ENCODE measurements at regions not wholly inside any gene's neighbourhood (a gene's known extent, or its start where the extent isn't known, plus 50 kb on each side); places are given as distances from the start of the nearest gene placed in this dataset.
"Not testable (repeated sequence)": the region's sequence is repeated elsewhere in the genome, so short reads cannot be mapped to it uniquely, and the experiment has no call there.

- Histone ChIP-seq H3K27ac (ENCODE audit: low read depth in 2 of 2, low read length in 2 of 2) (peak overlapping the region; percentile 71 to 75), H3K4me1 (ENCODE audit: control insufficient read depth in 2 of 2, insufficient read depth in 2 of 2, low read length in 2 of 2) (peaks cover 5 to 7% of the 10 kb centered on the region in 2 donors), H3K4me3 (ENCODE audit: low read length in 2 of 2) (peak overlapping the region; percentile 50 to 65), H3K9me3 (ENCODE audit: control insufficient read depth in 2 of 2, low read length in 2 of 2) (no peaks in the 10 kb centered on the region), H3K27me3 (ENCODE audit: control insufficient read depth in 2 of 2, insufficient read depth in 2 of 2, low read length in 2 of 2) (no peaks in the 10 kb centered on the region), H3K36me3 (ENCODE audit: control insufficient read depth in 2 of 2, insufficient read depth in 2 of 2, low read length in 2 of 2) (no peaks in the 10 kb centered on the region), H3K9ac (ENCODE audit: low read depth in 1 of 2, low read length in 2 of 2) (peak overlapping the region; percentile 33 to 49)
Observed at GRCh38 chr20:53764415-53764800, 170.8 kb upstream of the ZNF217 start.

DNA sequence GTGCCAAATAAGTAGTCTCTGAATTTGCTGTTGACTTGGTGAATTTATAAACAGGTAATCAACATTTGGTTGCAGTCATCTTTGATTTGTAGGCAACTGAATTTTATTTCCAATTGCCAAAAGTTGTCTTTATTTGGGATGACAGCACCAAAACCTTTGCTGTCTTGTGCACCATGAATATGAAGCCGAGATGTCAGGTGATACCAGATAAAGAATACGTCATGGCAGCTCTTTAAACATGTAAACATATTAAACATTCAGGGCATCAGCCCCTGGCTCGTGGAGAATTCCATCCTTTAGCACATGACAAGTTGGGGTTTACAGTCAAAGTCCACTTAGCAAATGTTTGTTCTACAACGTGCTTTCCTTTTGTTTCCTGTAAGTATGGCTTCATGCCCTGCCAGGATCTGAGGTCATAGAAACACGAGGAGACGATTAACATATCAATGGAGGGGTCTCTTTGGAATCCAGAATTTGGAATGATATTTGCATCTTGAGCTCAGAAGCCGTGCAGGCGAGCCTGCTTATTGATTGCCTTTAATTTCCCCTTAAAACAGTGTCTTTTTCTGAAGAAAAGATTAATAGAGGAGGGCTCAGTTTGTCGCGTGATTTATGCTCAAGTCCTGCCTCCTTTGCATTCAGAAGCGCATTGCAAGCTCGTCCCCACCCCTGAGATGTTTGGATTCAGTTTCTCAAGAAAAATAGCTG, 170.2 kb upstream of the ZNF217 start:
- H3K9me3 ChIP-seq (ENCODE audit: control insufficient read depth in 2 of 2, low read length in 2 of 2): no peaks in the 10 kb centered on the region
- peak overlapping the region; percentile 33 to 49 for H3K9ac ChIP-seq (ENCODE audit: low read depth in 1 of 2, low read length in 2 of 2)
- peak overlapping the region; percentile 71 to 75 for H3K27ac ChIP-seq (ENCODE audit: low read depth in 2 of 2, low read length in 2 of 2)
- H3K4me1 ChIP-seq (ENCODE audit: control insufficient read depth in 2 of 2, insufficient read depth in 2 of 2, low read length in 2 of 2): peaks cover 5 to 7% of the 10 kb centered on the region in 2 donors
- peak overlapping the region; percentile 50 to 65 for H3K4me3 ChIP-seq (ENCODE audit: low read length in 2 of 2)
- H3K27me3 ChIP-seq (ENCODE audit: control insufficient read depth in 2 of 2, insufficient read depth in 2 of 2, low read length in 2 of 2): no peaks in the 10 kb centered on the region
- no peaks in the 10 kb centered on the region for H3K36me3 ChIP-seq (ENCODE audit: control insufficient read depth in 2 of 2, insufficient read depth in 2 of 2, low read length in 2 of 2)

DNA sequence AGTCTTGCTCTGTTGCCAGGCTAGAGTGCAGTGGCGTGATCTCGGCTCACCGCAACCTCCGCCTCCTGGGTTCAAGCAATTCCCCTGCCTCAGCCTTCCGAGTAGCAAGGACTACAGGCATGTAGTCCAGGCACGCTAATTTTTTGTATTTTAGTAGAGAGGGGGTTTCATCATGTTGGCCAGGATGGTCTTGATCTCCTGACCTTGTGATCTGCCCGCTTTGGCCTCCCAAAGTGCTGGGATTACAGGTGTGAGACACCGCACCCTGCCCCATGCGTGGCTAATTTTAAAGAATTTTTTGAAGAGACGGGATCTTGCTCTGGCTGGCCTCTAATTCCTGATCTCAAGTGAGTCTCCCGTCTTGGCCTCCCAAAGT, 168.8 kb upstream of the ZNF217 start:
- not testable (repeated sequence) for H3K27ac ChIP-seq (ENCODE audit: low read depth in 2 of 2, low read length in 2 of 2); H3K9ac ChIP-seq (ENCODE audit: low read depth in 1 of 2, low read length in 2 of 2); H3K4me3 ChIP-seq (ENCODE audit: low read length in 2 of 2); H3K4me1 ChIP-seq (ENCODE audit: control insufficient read depth in 2 of 2, insufficient read depth in 2 of 2, low read length in 2 of 2); H3K36me3 ChIP-seq (ENCODE audit: control insufficient read depth in 2 of 2, insufficient read depth in 2 of 2, low read length in 2 of 2); H3K9me3 ChIP-seq (ENCODE audit: control insufficient read depth in 2 of 2, low read length in 2 of 2); H3K27me3 ChIP-seq (ENCODE audit: control insufficient read depth in 2 of 2, insufficient read depth in 2 of 2, low read length in 2 of 2)

DNA sequence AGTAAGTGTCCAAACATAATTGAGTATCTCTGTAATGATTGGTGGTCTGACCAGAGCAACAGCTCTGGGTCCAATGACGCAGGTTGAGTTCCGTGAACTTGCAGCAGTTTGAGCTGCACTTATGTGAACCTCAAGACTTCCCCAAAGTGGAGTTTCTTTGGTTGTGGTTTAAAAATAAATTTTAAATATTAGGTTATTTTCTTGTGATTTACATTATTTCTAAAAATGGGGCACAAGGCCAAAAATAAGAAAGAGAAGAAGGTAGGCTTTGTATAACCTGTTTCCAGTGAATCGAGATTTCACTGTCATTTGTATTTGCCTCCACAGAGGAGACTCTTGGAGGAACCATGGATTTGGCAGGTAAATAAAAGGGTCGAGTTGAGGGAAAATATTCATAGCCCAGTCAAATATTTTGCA, 166.4 kb upstream of the ZNF217 start:
- no peak overlapping the region for H3K4me3 ChIP-seq (ENCODE audit: low read length in 2 of 2)
- H3K27me3 ChIP-seq (ENCODE audit: control insufficient read depth in 2 of 2, insufficient read depth in 2 of 2, low read length in 2 of 2): no peaks in the 10 kb centered on the region
- H3K9ac ChIP-seq (ENCODE audit: low read depth in 1 of 2, low read length in 2 of 2): no peak overlapping the region
- no peaks in the 10 kb centered on the region for H3K9me3 ChIP-seq (ENCODE audit: control insufficient read depth in 2 of 2, low read length in 2 of 2)
- peaks cover 5 to 11% of the 10 kb centered on the region in 2 donors for H3K4me1 ChIP-seq (ENCODE audit: control insufficient read depth in 2 of 2, insufficient read depth in 2 of 2, low read length in 2 of 2)
- no peak overlapping the region for H3K27ac ChIP-seq (ENCODE audit: low read depth in 2 of 2, low read length in 2 of 2)
- H3K36me3 ChIP-seq (ENCODE audit: control insufficient read depth in 2 of 2, insufficient read depth in 2 of 2, low read length in 2 of 2): no peaks in the 10 kb centered on the region

DNA sequence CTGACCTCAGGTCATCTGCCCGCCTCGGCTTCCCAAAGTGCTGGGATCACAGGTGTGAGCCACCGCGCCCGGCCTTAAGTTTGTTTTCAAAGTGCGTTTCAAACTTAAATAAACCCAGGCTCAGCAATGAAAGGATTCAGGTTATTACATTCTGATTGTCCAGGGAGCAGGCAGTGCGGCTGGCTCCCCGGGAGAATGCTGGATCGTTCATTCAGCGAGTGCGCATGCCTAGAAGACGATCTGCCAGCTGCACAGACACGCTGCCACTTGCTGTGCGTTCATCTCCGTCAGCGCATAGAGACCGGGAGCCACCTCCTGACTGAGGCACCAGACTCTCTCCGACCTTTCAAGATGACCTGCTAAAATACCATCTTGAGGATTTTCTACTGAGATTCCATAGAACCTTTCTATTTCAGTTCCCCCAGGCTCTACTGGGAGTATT, 163.9 kb upstream of the ZNF217 start:
- Histone ChIP-seq H3K27me3 (ENCODE audit: control insufficient read depth in 2 of 2, insufficient read depth in 2 of 2, low read length in 2 of 2) (no peaks in the 10 kb centered on the region), H3K36me3 (ENCODE audit: control insufficient read depth in 2 of 2, insufficient read depth in 2 of 2, low read length in 2 of 2) (no peaks in the 10 kb centered on the region), H3K4me3 (ENCODE audit: low read length in 2 of 2) (no peak overlapping the region), H3K9ac (ENCODE audit: low read depth in 1 of 2, low read length in 2 of 2) (no peak overlapping the region), H3K9me3 (ENCODE audit: control insufficient read depth in 2 of 2, low read length in 2 of 2) (no peaks in the 10 kb centered on the region), H3K4me1 (ENCODE audit: control insufficient read depth in 2 of 2, insufficient read depth in 2 of 2, low read length in 2 of 2) (peaks cover 14 to 19% of the 10 kb centered on the region in 2 donors), H3K27ac (ENCODE audit: low read depth in 2 of 2, low read length in 2 of 2) (no peak overlapping the region)

GRCh38 chr20:53755733-53756531, 162.3 kb upstream of the ZNF217 start:
- no peaks in the 10 kb centered on the region for H3K27me3 ChIP-seq (ENCODE audit: control insufficient read depth in 2 of 2, insufficient read depth in 2 of 2, low read length in 2 of 2)
- no peaks in the 10 kb centered on the region for H3K9me3 ChIP-seq (ENCODE audit: control insufficient read depth in 2 of 2, low read length in 2 of 2)
- H3K4me1 ChIP-seq (ENCODE audit: control insufficient read depth in 2 of 2, insufficient read depth in 2 of 2, low read length in 2 of 2): peaks cover 26 to 34% of the 10 kb centered on the region in 2 donors
- no peak overlapping the region for H3K4me3 ChIP-seq (ENCODE audit: low read length in 2 of 2)
- no peak overlapping the region for H3K27ac ChIP-seq (ENCODE audit: low read depth in 2 of 2, low read length in 2 of 2)
- no peak overlapping the region for H3K9ac ChIP-seq (ENCODE audit: low read depth in 1 of 2, low read length in 2 of 2)
- H3K36me3 ChIP-seq (ENCODE audit: control insufficient read depth in 2 of 2, insufficient read depth in 2 of 2, low read length in 2 of 2): no peaks in the 10 kb centered on the region

DNA sequence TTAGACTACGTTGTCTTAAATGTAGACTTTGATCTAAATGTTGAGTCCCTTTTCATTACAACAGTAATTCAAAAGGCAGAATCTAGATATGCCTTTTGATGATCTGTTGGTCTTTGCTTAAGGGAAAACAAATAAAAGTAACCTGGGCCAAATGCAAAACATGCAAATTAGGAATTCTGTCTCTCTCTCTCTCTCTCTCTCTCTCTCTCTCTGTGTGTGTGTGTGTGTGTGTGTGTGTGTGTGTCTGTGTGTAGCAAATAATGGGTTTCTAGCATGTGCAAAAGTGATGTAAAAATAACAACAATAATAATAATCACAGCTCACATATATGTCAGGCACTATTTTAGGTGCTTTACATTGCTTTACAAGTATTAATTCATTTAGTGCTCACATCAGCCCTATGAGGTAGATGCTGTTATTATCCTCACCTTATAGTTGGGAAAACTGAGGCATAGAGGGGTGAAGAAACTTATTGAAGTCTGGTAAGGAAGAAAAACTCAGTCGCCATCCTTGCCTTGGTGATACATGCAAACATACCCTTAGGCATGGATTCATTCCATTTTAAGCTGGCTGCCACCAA, 160.3 kb upstream of the ZNF217 start:
- H3K9ac ChIP-seq (ENCODE audit: low read depth in 1 of 2, low read length in 2 of 2): no peak overlapping the region
- H3K4me3 ChIP-seq (ENCODE audit: low read length in 2 of 2): peak overlapping the region in 1 of 2 donors; percentile 41
- H3K36me3 ChIP-seq (ENCODE audit: control insufficient read depth in 2 of 2, insufficient read depth in 2 of 2, low read length in 2 of 2): no peaks in the 10 kb centered on the region
- no peaks in the 10 kb centered on the region for H3K9me3 ChIP-seq (ENCODE audit: control insufficient read depth in 2 of 2, low read length in 2 of 2)
- H3K4me1 ChIP-seq (ENCODE audit: control insufficient read depth in 2 of 2, insufficient read depth in 2 of 2, low read length in 2 of 2): peaks cover 30 to 38% of the 10 kb centered on the region in 2 donors
- H3K27ac ChIP-seq (ENCODE audit: low read depth in 2 of 2, low read length in 2 of 2): peak overlapping the region; percentile 65 to 69
- H3K27me3 ChIP-seq (ENCODE audit: control insufficient read depth in 2 of 2, insufficient read depth in 2 of 2, low read length in 2 of 2): no peaks in the 10 kb centered on the region

DNA sequence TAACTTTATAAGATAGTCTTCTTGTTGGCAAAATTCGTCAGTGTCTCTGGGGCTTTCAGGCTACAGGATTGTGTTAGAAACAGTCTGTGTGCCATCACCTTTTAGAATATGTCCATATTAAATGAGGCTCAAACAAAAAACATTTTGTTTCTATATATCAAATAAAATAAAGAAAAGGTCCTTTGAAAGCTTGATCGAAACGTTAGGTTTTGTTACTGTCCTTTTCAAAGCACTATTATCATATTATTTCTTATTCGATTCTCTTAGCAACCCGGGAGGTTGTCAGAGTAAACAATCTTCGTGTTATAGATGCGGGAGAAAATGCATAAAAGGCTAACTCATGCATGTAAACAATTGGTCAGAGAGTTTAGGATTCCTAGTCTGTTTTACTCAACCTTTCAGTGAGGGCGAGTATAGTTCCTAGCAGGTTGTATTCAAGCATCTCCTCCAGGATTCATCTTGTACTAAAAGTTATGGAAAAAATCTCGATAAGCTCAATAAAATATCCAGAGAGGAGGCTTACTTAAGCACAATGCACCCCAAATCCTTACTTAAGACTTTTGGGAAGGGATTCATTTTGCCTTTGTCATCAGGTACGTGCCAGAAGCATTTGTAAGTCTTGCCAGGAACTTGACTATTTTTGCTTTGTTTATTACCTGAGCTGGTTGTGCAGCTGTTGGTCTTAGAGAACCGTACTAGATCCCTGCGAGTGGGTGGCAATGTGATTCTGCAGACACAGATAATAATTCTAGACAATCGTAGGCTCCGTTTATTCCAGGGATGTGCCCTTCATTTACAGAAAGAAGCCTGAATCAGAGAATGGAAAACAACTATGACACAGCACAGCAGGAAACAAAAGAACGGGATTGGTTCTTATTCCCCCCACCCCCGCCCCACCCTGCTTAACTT, 159.6 kb upstream of the ZNF217 start:
- no peaks in the 10 kb centered on the region for H3K9me3 ChIP-seq (ENCODE audit: control insufficient read depth in 2 of 2, low read length in 2 of 2)
- peak overlapping the region; percentile 10 to 45 for H3K9ac ChIP-seq (ENCODE audit: low read depth in 1 of 2, low read length in 2 of 2)
- peak overlapping the region; percentile 65 to 69 for H3K27ac ChIP-seq (ENCODE audit: low read depth in 2 of 2, low read length in 2 of 2)
- peaks cover 32 to 41% of the 10 kb centered on the region in 2 donors for H3K4me1 ChIP-seq (ENCODE audit: control insufficient read depth in 2 of 2, insufficient read depth in 2 of 2, low read length in 2 of 2)
- no peaks in the 10 kb centered on the region for H3K36me3 ChIP-seq (ENCODE audit: control insufficient read depth in 2 of 2, insufficient read depth in 2 of 2, low read length in 2 of 2)
- H3K27me3 ChIP-seq (ENCODE audit: control insufficient read depth in 2 of 2, insufficient read depth in 2 of 2, low read length in 2 of 2): no peaks in the 10 kb centered on the region
- peak overlapping the region in 1 of 2 donors; percentile 41 for H3K4me3 ChIP-seq (ENCODE audit: low read length in 2 of 2)

DNA sequence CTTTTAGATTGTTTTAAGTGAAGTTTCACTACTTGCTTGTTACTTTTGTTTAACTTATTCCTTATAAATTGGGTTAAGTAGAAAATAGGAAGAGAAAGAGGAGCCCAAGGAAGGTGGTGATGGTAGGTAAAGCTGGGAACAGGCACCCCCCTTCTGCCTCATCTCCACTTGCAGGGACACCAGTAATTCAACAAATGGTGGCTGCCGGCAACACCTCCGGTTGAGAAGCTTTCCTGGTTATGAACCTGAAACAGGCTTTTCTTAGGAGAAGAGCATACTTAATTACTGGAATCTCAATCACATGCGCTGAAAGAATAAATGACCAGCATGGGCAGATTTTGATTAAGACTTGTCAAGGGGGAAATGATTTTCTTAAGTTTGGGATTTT, 158.9 kb upstream of the ZNF217 start:
- Histone ChIP-seq H3K27me3 (ENCODE audit: control insufficient read depth in 2 of 2, insufficient read depth in 2 of 2, low read length in 2 of 2) (no peaks in the 10 kb centered on the region), H3K4me3 (ENCODE audit: low read length in 2 of 2) (no peak overlapping the region), H3K36me3 (ENCODE audit: control insufficient read depth in 2 of 2, insufficient read depth in 2 of 2, low read length in 2 of 2) (no peaks in the 10 kb centered on the region), H3K27ac (ENCODE audit: low read depth in 2 of 2, low read length in 2 of 2) (peak overlapping the region; percentile 18 to 83), H3K9me3 (ENCODE audit: control insufficient read depth in 2 of 2, low read length in 2 of 2) (no peaks in the 10 kb centered on the region), H3K4me1 (ENCODE audit: control insufficient read depth in 2 of 2, insufficient read depth in 2 of 2, low read length in 2 of 2) (peaks cover 32 to 41% of the 10 kb centered on the region in 2 donors), H3K9ac (ENCODE audit: low read depth in 1 of 2, low read length in 2 of 2) (peak overlapping the region in 1 of 2 donors; percentile 27)
